ENCODE measurements at regions not wholly inside any gene's neighbourhood (a gene's known extent, or its start where the extent isn't known, plus 50 kb on each side); places are given as distances from the start of the nearest gene placed in this dataset.

GRCh38 chr13:77378662-77379061 is 51.8 kb upstream of the MYCBP2 start:
- DNase-seq: no peak

- no peak for DNase-seq
These were observed 50.1 kb upstream of the MYCBP2 start for GRCh38 chr13:77377016-77377415.

Measured in NCI-H446 (cell line).